Glutamatergic neuron (in vitro differentiated cells): ENCODE measurements at regions not wholly inside any gene's neighbourhood (a gene's known extent, or its start where the extent isn't known, plus 50 kb on each side); places are given as distances from the start of the nearest gene placed in this dataset.

Experiments
- DNase-seq: peaks from one replicate; pipeline ENCODE4 v3.0.0; 2022
- H3K27ac Mint-ChIP-seq: one replicate; pipeline ENCODE4 v1.8.0; 2020; ENCODE audit warnings: mild to moderate bottlenecking, mixed read lengths, inconsistent platforms; ENCODE audit not compliant: unreplicated experiment
- H3K27me3 Mint-ChIP-seq: one replicate; pipeline ENCODE4 v1.8.0; 2020; ENCODE audit warnings: mild to moderate bottlenecking, moderate library complexity, mixed read lengths, inconsistent platforms; ENCODE audit not compliant: unreplicated experiment
- H3K36me3 Mint-ChIP-seq: one replicate; pipeline ENCODE4 v1.8.0; 2020; ENCODE audit warnings: mild to moderate bottlenecking, mixed read lengths, inconsistent platforms; ENCODE audit not compliant: unreplicated experiment
- H3K4me1 Mint-ChIP-seq: one replicate; pipeline ENCODE4 v1.8.0; 2020; ENCODE audit warnings: mild to moderate bottlenecking, low read depth, mixed read lengths, inconsistent platforms; ENCODE audit not compliant: unreplicated experiment
- H3K4me3 Mint-ChIP-seq: one replicate; pipeline ENCODE4 v1.8.0; 2020; ENCODE audit warnings: mild to moderate bottlenecking, mixed read lengths, inconsistent platforms; ENCODE audit not compliant: unreplicated experiment
- H3K9me3 Mint-ChIP-seq: one replicate; pipeline ENCODE4 v1.8.0; 2020; ENCODE audit warnings: mild to moderate bottlenecking, moderate library complexity, mixed read lengths, inconsistent platforms; ENCODE audit not compliant: unreplicated experiment
- CTCF ChIP-seq: fragments of 200-600 bp; sonication (generic); IDR thresholded peaks from one replicate; pipeline ENCODE4 v1.5.0; 2021; ENCODE audit not compliant: partially characterized antibody, unreplicated experiment

GRCh38 chr1:76003946-76004345 is 70.6 kb upstream of the ST6GALNAC3 start:
- no peak overlapping the region for H3K4me3 Mint-ChIP-seq
- H3K4me1 Mint-ChIP-seq: peaks cover 2% of the 10 kb centered on the region
- H3K36me3 Mint-ChIP-seq: no peaks in the 10 kb centered on the region
- TF ChIP-seq CTCF: no peak
- peaks cover 3% of the 10 kb centered on the region for H3K27me3 Mint-ChIP-seq
- no peak overlapping the region for H3K27ac Mint-ChIP-seq
- no peak for DNase-seq
- peaks cover 1% of the 10 kb centered on the region for H3K9me3 Mint-ChIP-seq

- H3K36me3 Mint-ChIP-seq: no peaks in the 10 kb centered on the region
- TF ChIP-seq CTCF: no peak
Measured at GRCh38 chr1:76005765-76006164, 68.8 kb upstream of the ST6GALNAC3 start.

GRCh38 chr1:76006234-76006633 is 68.3 kb upstream of the ST6GALNAC3 start:
- H3K27ac Mint-ChIP-seq: no peak overlapping the region
- H3K36me3 Mint-ChIP-seq: no peaks in the 10 kb centered on the region
- H3K27me3 Mint-ChIP-seq: no peaks in the 10 kb centered on the region
- H3K9me3 Mint-ChIP-seq: no peaks in the 10 kb centered on the region
- DNase-seq: no peak
- H3K4me1 Mint-ChIP-seq: peaks cover 2% of the 10 kb centered on the region
- TF ChIP-seq CTCF: no peak
- H3K4me3 Mint-ChIP-seq: no peak overlapping the region

More at GRCh38 chr1:76005765-76006164, 68.8 kb upstream of the ST6GALNAC3 start:
- Mint-ChIP-seq H3K4me1 (peaks cover 2% of the 10 kb centered on the region), H3K27me3 (no peaks in the 10 kb centered on the region), H3K4me3 (no peak overlapping the region), H3K9me3 (no peaks in the 10 kb centered on the region), H3K27ac (no peak overlapping the region)
- no peak for DNase-seq

GRCh38 chr1:76010802-76011201 is 63.7 kb upstream of the ST6GALNAC3 start:
- Mint-ChIP-seq H3K36me3 (no peaks in the 10 kb centered on the region), H3K4me3 (no peak overlapping the region), H3K4me1 (no peaks in the 10 kb centered on the region), H3K27ac (no peak overlapping the region), H3K9me3 (no peaks in the 10 kb centered on the region), H3K27me3 (no peaks in the 10 kb centered on the region)
- TF ChIP-seq CTCF: no peak
- no peak for DNase-seq

GRCh38 chr1:76012341-76013205 is 62.0 kb upstream of the ST6GALNAC3 start:
- no peaks in the 10 kb centered on the region for H3K4me1 Mint-ChIP-seq
- no peak overlapping the region for H3K4me3 Mint-ChIP-seq
- no peaks in the 10 kb centered on the region for H3K9me3 Mint-ChIP-seq
- no peak for DNase-seq
- H3K27ac Mint-ChIP-seq: no peak overlapping the region
- no peaks in the 10 kb centered on the region for H3K27me3 Mint-ChIP-seq
- no peaks in the 10 kb centered on the region for H3K36me3 Mint-ChIP-seq
- no peak for TF ChIP-seq CTCF
